ENCODE measurements at regions not wholly inside any gene's neighbourhood (a gene's known extent, or its start where the extent isn't known, plus 50 kb on each side); places are given as distances from the start of the nearest gene placed in this dataset.

GRCh38 chr2:15796167-15796942 lies 144.0 kb upstream of the MYCN start:
- TF ChIP-seq REST (IDR thresholded peaks at IDR 0.05; ENCODE audit: borderline replicate concordance) (no peak), MXI1 (conservative IDR thresholded peaks at IDR 0.05; ENCODE audit: poor library complexity, severe bottlenecking) (no peak), CTCF (IDR thresholded peaks at IDR 0.05; ENCODE audit: poor library complexity, severe bottlenecking) (no peak), POLR2AphosphoS5 (IDR thresholded peaks at IDR 0.05) (no peak), EZH2 (IDR thresholded peaks at IDR 0.05; ENCODE audit: borderline replicate concordance, insufficient read depth, low read length, poor library complexity, severe bottlenecking) (no peak)
- Histone ChIP-seq H3K4me3 (ENCODE audit: low read length) (no peak overlapping the region), H3K4me2 (ENCODE audit: low read length) (no peak overlapping the region), H3K9me2 (ENCODE audit: insufficient read depth, low read length) (no peaks in the 10 kb centered on the region), H3F3A (ENCODE audit: insufficient read depth, low read length, poor library complexity, severe bottlenecking) (no peaks in the 10 kb centered on the region), H3K27ac (ENCODE audit: low read length) (no peak overlapping the region), H4K20me1 (ENCODE audit: insufficient read depth) (no peaks in the 10 kb centered on the region), H3K36me3 (ENCODE audit: insufficient read depth, low read length) (no peaks in the 10 kb centered on the region), H3K79me2 (replicated peaks; ENCODE audit: insufficient read depth, low read length) (no peaks in the 10 kb centered on the region), H3K9me3 (ENCODE audit: low read length) (no peaks in the 10 kb centered on the region), H3K27me3 (ENCODE audit: insufficient read depth, low read depth, low read length) (no peaks in the 10 kb centered on the region), H3K9ac (ENCODE audit: low read length) (no peak overlapping the region), H2AFZ (ENCODE audit: low read depth, low read length) (no peak overlapping the region)

GRCh38 chr2:15797231-15797938 lies 143.0 kb upstream of the MYCN start:
- no peaks in the 10 kb centered on the region for H3K79me2 ChIP-seq (replicated peaks; ENCODE audit: insufficient read depth, low read length)
- no peak overlapping the region for H3K27ac ChIP-seq (ENCODE audit: low read length)
- H2AFZ ChIP-seq (ENCODE audit: low read depth, low read length), result no peak overlapping the region
- no peaks in the 10 kb centered on the region for H3K9me3 ChIP-seq (ENCODE audit: low read length)
- no peak overlapping the region for H3K4me3 ChIP-seq (ENCODE audit: low read length)
- H3F3A ChIP-seq (ENCODE audit: insufficient read depth, low read length, poor library complexity, severe bottlenecking), result no peaks in the 10 kb centered on the region
- H3K4me2 ChIP-seq (ENCODE audit: low read length), result no peak overlapping the region
- H3K27me3 ChIP-seq (ENCODE audit: insufficient read depth, low read depth, low read length), result no peaks in the 10 kb centered on the region
- H3K9me2 ChIP-seq (ENCODE audit: insufficient read depth, low read length), result no peaks in the 10 kb centered on the region
- no peak overlapping the region for H3K9ac ChIP-seq (ENCODE audit: low read length)
- no peak for TF ChIP-seq SMC3 (conservative IDR thresholded peaks at IDR 0.05; ENCODE audit: poor library complexity)
- TF ChIP-seq TAF1 (IDR thresholded peaks at IDR 0.05; ENCODE audit: low read depth), result no peak
- no peak for TF ChIP-seq CTCF (IDR thresholded peaks at IDR 0.05; ENCODE audit: poor library complexity, severe bottlenecking)
- no peak for TF ChIP-seq MXI1 (conservative IDR thresholded peaks at IDR 0.05; ENCODE audit: poor library complexity, severe bottlenecking)
- TF ChIP-seq REST (IDR thresholded peaks at IDR 0.05; ENCODE audit: borderline replicate concordance), result no peak
- TF ChIP-seq POLR2AphosphoS5 (IDR thresholded peaks at IDR 0.05), result no peak
- TF ChIP-seq RAD21 (conservative IDR thresholded peaks at IDR 0.05), result no peak
- TF ChIP-seq EP300 (conservative IDR thresholded peaks at IDR 0.05; ENCODE audit: poor library complexity, severe bottlenecking), result no peak
- no peak for TF ChIP-seq EZH2 (IDR thresholded peaks at IDR 0.05; ENCODE audit: borderline replicate concordance, insufficient read depth, low read length, poor library complexity, severe bottlenecking)
- H4K20me1 ChIP-seq (ENCODE audit: insufficient read depth), result no peaks in the 10 kb centered on the region
- no peaks in the 10 kb centered on the region for H3K36me3 ChIP-seq (ENCODE audit: insufficient read depth, low read length)
